ENCODE measurements at regions not wholly inside any gene's neighbourhood (a gene's known extent, or its start where the extent isn't known, plus 50 kb on each side); places are given as distances from the start of the nearest gene placed in this dataset.
A peak's percentile ranks its signal among the peaks of the same experiment; 100 is the strongest.

- peak; percentile 30 for DNase-seq (ENCODE audit: low read depth)
These were observed 134.2 kb upstream of the SPRED2 start for GRCh38 chr2:65566617-65567016.

- DNase-seq (ENCODE audit: low read depth): no peak
These were observed 133.3 kb upstream of the SPRED2 start for GRCh38 chr2:65565681-65566080.

GRCh38 chr2:65564299-65564698 lies 131.9 kb upstream of the SPRED2 start:
- no peak for DNase-seq (ENCODE audit: low read depth)

- no peak for DNase-seq (ENCODE audit: low read depth)
These were observed 130.5 kb upstream of the SPRED2 start for GRCh38 chr2:65562890-65563289.

- no peak for DNase-seq (ENCODE audit: low read depth)
These were observed 126.3 kb upstream of the SPRED2 start for GRCh38 chr2:65558743-65559142.

- DNase-seq (ENCODE audit: low read depth): no peak
These were observed 125.5 kb upstream of the SPRED2 start for GRCh38 chr2:65557616-65558573.

GRCh38 chr2:65554765-65555591 lies 122.6 kb upstream of the SPRED2 start:
- no peak for DNase-seq (ENCODE audit: low read depth)

- no peak for DNase-seq (ENCODE audit: low read depth)
These were observed 121.2 kb upstream of the SPRED2 start for GRCh38 chr2:65553504-65554074.

- DNase-seq (ENCODE audit: low read depth): no peak
These were observed 119.1 kb upstream of the SPRED2 start for GRCh38 chr2:65551528-65551927.

- no peak for DNase-seq (ENCODE audit: low read depth)
These were observed 117.8 kb upstream of the SPRED2 start for GRCh38 chr2:65550246-65550645.

- no peak for DNase-seq (ENCODE audit: low read depth)
These were observed 117.2 kb upstream of the SPRED2 start for GRCh38 chr2:65549631-65550030.

- DNase-seq (ENCODE audit: low read depth): no peak
These were observed 116.8 kb upstream of the SPRED2 start for GRCh38 chr2:65549257-65549627.

- DNase-seq (ENCODE audit: low read depth): no peak
These were observed 116.3 kb upstream of the SPRED2 start for GRCh38 chr2:65548576-65549256.

GRCh38 chr2:65548064-65548463 lies 115.7 kb upstream of the SPRED2 start:
- DNase-seq (ENCODE audit: low read depth): no peak

- DNase-seq (ENCODE audit: low read depth): no peak
These were observed 113.7 kb upstream of the SPRED2 start for GRCh38 chr2:65545837-65546805.

GRCh38 chr2:65541773-65542172 lies 109.4 kb upstream of the SPRED2 start:
- DNase-seq (ENCODE audit: low read depth): no peak

GRCh38 chr2:65539633-65540032 lies 107.2 kb upstream of the SPRED2 start:
- no peak for DNase-seq (ENCODE audit: low read depth)

GRCh38 chr2:65537651-65538385 lies 105.4 kb upstream of the SPRED2 start:
- peak; percentile 59 for DNase-seq (ENCODE audit: low read depth)

GRCh38 chr2:65536596-65536995 lies 104.2 kb upstream of the SPRED2 start:
- no peak for DNase-seq (ENCODE audit: low read depth)

- no peak for DNase-seq (ENCODE audit: low read depth)
These were observed 100.5 kb upstream of the SPRED2 start for GRCh38 chr2:65532937-65533336.
